GM13976 (cell line): ENCODE measurements at regions not wholly inside any gene's neighbourhood (a gene's known extent, or its start where the extent isn't known, plus 50 kb on each side); places are given as distances from the start of the nearest gene placed in this dataset.

Experiments used
- DNase-seq: peaks from one replicate; pipeline ENCODE4 v3.0.0; 2012; ENCODE audit warnings: low spot score
- in situ Hi-C: fragments of 300-500 bp; cut with MboI; formaldehyde crosslinking; loops from one replicate; pipeline ENCODE4 v1.12.0; 2022; ENCODE audit warnings: low sequenced_read_pairs, mixed read lengths, inconsistent platforms; ENCODE audit not compliant: unreplicated experiment
- TF ChIP-seq, protein P1 (sequence below): IDR thresholded peaks from 2 replicates; pipeline ENCODE4 v1.5.1; 2012; ENCODE audit warnings: borderline replicate concordance, mild to moderate bottlenecking; ENCODE audit not compliant: insufficient read depth; ENCODE audit errors: extremely low read depth, missing control alignments, control extremely low read depth

DNA sequence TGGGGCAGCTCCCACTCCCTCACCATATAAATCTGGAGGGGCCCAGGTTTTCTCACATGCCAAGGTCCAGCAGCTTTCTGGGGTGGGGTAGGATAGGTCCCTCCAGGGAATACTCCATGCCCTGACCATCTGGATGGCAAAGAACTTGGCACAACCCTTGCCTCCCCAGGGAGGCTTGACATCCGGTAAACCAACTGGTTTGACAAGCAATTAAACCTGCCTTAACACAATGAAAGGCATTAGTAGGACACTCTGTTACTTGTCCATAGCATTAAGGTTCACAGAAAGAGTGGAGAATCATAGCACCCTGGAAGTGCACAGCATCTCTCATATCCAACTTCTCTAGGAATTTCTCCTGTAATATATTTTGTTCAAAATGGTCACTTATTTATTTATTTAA lies 63.9 kb upstream of the MAF start:
- no peak for DNase-seq
- TF ChIP-seq, protein P1, sequence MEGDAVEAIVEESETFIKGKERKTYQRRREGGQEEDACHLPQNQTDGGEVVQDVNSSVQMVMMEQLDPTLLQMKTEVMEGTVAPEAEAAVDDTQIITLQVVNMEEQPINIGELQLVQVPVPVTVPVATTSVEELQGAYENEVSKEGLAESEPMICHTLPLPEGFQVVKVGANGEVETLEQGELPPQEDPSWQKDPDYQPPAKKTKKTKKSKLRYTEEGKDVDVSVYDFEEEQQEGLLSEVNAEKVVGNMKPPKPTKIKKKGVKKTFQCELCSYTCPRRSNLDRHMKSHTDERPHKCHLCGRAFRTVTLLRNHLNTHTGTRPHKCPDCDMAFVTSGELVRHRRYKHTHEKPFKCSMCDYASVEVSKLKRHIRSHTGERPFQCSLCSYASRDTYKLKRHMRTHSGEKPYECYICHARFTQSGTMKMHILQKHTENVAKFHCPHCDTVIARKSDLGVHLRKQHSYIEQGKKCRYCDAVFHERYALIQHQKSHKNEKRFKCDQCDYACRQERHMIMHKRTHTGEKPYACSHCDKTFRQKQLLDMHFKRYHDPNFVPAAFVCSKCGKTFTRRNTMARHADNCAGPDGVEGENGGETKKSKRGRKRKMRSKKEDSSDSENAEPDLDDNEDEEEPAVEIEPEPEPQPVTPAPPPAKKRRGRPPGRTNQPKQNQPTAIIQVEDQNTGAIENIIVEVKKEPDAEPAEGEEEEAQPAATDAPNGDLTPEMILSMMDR, result no peak
- in situ Hi-C loops, result no loop called here

DNA sequence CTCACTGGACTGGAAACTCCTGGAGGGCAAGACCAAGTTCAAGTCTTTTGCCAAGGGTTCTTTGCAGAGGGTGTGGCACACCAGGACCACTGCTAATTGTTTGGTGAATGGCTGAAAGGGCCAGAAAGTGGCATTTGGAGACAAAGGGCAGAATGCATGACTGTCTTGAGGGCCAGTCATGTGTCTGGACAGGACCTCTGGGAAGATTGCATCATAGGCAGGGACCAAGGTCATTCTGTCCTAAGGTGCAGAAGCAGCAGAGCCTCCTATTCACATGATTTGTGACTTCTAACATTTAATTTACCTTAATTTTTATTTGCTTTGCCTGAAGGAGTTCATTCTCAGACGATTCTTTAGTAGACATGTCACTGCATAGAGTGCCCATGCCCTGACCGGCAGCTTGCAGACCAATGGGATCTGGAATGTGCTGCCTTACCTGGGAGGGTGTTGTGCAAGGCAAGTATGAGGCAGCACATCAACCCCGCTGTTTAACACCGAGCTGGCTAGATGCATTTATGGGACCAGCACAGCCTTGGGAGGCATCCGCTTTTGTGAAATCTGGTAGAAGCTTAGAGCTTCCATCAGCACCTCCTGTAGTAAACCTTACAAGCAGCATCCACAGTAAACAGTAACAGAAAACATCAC lies 62.3 kb upstream of the MAF start:
- DNase-seq, result no peak
- TF ChIP-seq, protein P1, result no peak
- in situ Hi-C loops, result no loop called here

DNA sequence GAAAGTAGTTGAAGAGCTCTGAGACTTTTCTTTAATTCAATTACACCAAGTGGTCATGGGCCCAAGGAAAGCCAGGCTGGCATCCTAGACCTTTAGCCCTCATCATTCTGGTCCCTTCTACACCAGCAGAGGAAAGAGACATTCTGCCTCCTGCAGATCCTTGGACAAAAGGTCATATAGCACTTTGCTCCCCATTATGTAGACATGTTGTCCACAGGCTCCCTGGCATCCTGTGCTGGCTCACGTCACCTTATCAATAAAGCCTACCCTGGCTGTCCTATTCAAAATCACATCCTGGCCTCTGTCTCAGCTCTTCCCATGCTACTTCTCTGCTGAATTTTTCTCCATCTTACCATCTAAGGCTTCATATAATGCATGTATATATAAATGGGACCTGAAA lies 61.6 kb upstream of the MAF start:
- in situ Hi-C loops, result no loop called here
- TF ChIP-seq, protein P1, result no peak
- no peak for DNase-seq

DNA sequence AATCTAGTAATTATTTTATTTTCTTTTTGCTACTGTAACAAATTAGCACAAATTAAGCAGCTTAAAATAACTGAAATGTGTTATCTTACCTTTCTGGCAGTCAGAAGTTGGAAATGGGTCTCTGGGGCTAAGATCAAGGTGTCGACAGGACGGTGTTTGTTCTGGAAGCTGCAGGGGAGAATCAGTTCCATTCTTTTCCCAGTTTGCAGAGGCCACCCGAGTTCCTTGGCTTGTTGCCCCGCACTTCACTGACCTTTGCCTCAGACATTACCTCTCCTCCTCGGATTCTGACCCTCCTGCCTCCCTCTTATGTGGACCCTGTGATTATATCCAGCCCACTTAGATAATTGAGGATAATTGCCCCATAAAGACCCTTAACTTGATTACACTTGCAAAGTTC lies 61.0 kb upstream of the MAF start:
- DNase-seq, result no peak
- in situ Hi-C loops, result no loop called here
- TF ChIP-seq, protein P1, result no peak

GRCh38 chr16:79659344-79659743 lies 58.8 kb upstream of the MAF start:
- TF ChIP-seq, protein P1, result no peak
- no peak for DNase-seq
- in situ Hi-C loops, result no loop called here

DNA sequence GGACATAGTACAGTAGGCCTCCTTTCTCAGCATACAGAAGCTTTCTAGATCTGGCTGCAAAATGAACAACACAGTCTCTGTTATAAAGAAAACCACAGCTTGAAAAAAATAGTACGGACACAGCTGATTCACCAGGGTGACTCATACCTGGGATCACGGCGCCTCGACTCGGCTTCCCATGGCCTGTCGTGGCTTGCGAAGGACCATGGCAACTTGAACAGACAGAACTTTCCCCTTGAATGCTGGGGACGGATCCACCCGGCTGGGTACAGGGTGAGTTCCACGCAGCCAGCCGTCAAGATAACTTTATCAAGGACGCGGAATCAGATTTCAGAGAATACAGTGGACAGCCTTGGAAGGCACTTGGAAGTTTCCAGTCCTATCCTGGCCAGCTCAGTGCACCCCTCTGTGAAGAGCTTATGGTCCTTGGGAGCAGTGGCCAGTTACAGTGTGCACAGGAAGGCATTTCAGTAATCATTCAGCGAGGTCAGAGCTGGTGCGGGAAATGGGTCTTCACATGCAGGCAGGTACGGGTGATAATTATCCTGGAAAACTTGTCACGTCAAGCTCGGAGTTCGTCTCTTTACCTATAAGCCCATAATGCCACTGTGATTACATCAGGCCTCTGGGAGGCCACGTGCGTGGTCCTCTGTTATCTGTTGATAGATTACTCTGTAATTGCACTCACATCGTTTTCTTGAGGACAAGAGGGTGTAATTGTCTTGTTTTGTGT lies 57.9 kb upstream of the MAF start:
- TF ChIP-seq, protein P1, result no peak
- in situ Hi-C loops, result no loop called here
- no peak for DNase-seq
